ENCODE measurements at regions not wholly inside any gene's neighbourhood (a gene's known extent, or its start where the extent isn't known, plus 50 kb on each side); places are given as distances from the start of the nearest gene placed in this dataset.

DNA sequence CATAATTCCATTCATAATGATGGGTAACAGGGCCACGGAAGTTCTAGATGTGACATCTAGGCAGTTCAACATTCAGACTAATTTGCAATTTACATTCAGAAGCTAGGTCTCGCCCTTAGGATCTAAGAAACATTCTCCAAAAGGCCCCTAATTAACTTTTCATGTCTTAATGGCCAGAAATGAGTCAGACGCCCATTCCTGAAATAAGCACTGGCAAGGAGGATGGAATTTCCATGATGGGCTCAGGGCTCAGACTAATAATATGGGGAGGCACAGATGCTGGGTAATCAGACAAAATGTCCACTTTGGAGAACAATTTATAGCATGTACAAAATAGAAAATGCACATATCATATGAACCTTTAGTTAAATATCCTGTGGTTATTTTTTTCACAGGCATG is 102.8 kb upstream of the RPS6KA3 start:
- Mint-ChIP-seq H3K27ac (no peak overlapping the region), H3K4me3 (no peak overlapping the region), H3K4me1 (peaks cover 1% of the 10 kb centered on the region), H3K9me3 (peaks cover 30% of the 10 kb centered on the region), H3K36me3 (ENCODE audit: low read depth) (no peaks in the 10 kb centered on the region), H3K27me3 (ENCODE audit: insufficient read depth) (peaks cover 6% of the 10 kb centered on the region)
- DNase-seq: no peak
- Histone ChIP-seq H3K9ac (ENCODE audit: extremely low read depth, low read length, poor library complexity, severe bottlenecking) (no peak overlapping the region), H3K4me3 (ENCODE audit: low read length) (no peak overlapping the region), H3K36me3 (ENCODE audit: control insufficient read depth, insufficient read depth, low read length) (no peaks in the 10 kb centered on the region), H3K27me3 (ENCODE audit: control insufficient read depth, insufficient read depth, low read length, poor library complexity, severe bottlenecking) (no peaks in the 10 kb centered on the region), H3K4me1 (ENCODE audit: control insufficient read depth, insufficient read depth, low read length) (no peaks in the 10 kb centered on the region), H3K9me3 (ENCODE audit: control insufficient read depth, low read length) (no peaks in the 10 kb centered on the region), H3K27ac (ENCODE audit: low read depth, low read length) (no peak overlapping the region)
- TF ChIP-seq, protein P1, sequence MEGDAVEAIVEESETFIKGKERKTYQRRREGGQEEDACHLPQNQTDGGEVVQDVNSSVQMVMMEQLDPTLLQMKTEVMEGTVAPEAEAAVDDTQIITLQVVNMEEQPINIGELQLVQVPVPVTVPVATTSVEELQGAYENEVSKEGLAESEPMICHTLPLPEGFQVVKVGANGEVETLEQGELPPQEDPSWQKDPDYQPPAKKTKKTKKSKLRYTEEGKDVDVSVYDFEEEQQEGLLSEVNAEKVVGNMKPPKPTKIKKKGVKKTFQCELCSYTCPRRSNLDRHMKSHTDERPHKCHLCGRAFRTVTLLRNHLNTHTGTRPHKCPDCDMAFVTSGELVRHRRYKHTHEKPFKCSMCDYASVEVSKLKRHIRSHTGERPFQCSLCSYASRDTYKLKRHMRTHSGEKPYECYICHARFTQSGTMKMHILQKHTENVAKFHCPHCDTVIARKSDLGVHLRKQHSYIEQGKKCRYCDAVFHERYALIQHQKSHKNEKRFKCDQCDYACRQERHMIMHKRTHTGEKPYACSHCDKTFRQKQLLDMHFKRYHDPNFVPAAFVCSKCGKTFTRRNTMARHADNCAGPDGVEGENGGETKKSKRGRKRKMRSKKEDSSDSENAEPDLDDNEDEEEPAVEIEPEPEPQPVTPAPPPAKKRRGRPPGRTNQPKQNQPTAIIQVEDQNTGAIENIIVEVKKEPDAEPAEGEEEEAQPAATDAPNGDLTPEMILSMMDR (conservative IDR thresholded peaks at IDR 0.05): no peak
- 93% methylated on average over 3 of the region's 3 CpGs; no CpG with 5 or more reads in 1 of the 2 experiments for WGBS, 2 experiments (ENCODE audit: insufficient coverage in 1 of 2, insufficient read length in 1 of 2)

DNA sequence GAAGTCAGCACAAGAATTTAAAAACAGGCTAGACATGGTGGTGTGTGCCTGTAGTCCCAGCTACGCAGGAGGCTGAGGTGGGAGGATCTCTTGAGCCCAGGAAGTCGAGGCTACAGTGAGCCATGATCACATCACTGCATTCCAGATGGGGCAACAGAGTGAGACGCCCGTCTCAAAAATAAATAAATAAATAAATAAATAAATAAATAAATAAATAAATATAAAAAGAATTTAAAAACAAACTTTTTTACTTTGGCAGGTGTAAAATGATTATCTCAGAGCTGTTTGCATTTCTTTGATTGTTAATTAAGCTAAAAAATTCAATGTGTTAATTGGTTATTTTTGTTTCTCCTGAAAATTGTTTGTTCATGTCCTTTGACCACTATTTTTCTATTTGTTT is 97.5 kb upstream of the RPS6KA3 start:
- H3K27me3 Mint-ChIP-seq (ENCODE audit: insufficient read depth): peaks cover 6% of the 10 kb centered on the region
- peaks cover 7% of the 10 kb centered on the region for H3K4me1 ChIP-seq (ENCODE audit: control insufficient read depth, insufficient read depth, low read length)
- H3K9me3 ChIP-seq (ENCODE audit: control insufficient read depth, low read length): no peaks in the 10 kb centered on the region
- H3K27ac Mint-ChIP-seq: no peak overlapping the region
- TF ChIP-seq, protein P1 (conservative IDR thresholded peaks at IDR 0.05): no peak
- H3K9ac ChIP-seq (ENCODE audit: extremely low read depth, low read length, poor library complexity, severe bottlenecking): no peak overlapping the region
- H3K4me3 Mint-ChIP-seq: no peak overlapping the region
- no peaks in the 10 kb centered on the region for H3K36me3 ChIP-seq (ENCODE audit: control insufficient read depth, insufficient read depth, low read length)
- H3K27me3 ChIP-seq (ENCODE audit: control insufficient read depth, insufficient read depth, low read length, poor library complexity, severe bottlenecking): no peaks in the 10 kb centered on the region
- H3K27ac ChIP-seq (ENCODE audit: low read depth, low read length): no peak overlapping the region
- 93 to 100% methylated on average over 1 of the region's 4 CpGs for WGBS, 2 experiments (ENCODE audit: insufficient coverage in 1 of 2, insufficient read length in 1 of 2)
- peaks cover 23% of the 10 kb centered on the region for H3K4me1 Mint-ChIP-seq
- H3K9me3 Mint-ChIP-seq: peaks cover 39% of the 10 kb centered on the region
- H3K36me3 Mint-ChIP-seq (ENCODE audit: low read depth): no peaks in the 10 kb centered on the region
- no peak overlapping the region for H3K4me3 ChIP-seq (ENCODE audit: low read length)
- no peak for DNase-seq

DNA sequence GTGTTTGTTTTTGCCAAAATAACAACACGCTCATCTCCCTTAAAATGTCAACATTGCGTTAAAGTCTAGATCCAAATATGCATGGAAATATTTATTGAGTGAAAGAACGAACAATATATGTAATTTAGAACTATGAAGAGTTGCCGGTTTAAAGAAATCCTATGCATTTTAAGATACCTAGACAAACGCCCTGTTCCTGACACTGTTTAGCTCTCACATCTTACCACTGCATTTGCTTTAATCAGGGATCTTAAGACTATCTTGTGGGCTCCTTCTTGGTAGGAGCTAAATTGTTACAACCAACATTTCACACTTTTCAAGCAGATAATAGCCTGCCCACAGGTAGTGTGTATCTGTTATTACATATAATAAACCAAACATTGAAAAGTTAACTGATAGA is 96.6 kb upstream of the RPS6KA3 start:
- Histone ChIP-seq H3K4me1 (ENCODE audit: control insufficient read depth, insufficient read depth, low read length) (peaks cover 7% of the 10 kb centered on the region), H3K36me3 (ENCODE audit: control insufficient read depth, insufficient read depth, low read length) (no peaks in the 10 kb centered on the region), H3K4me3 (ENCODE audit: low read length) (no peak overlapping the region), H3K9me3 (ENCODE audit: control insufficient read depth, low read length) (no peaks in the 10 kb centered on the region), H3K27me3 (ENCODE audit: control insufficient read depth, insufficient read depth, low read length, poor library complexity, severe bottlenecking) (no peaks in the 10 kb centered on the region), H3K27ac (ENCODE audit: low read depth, low read length) (no peak overlapping the region), H3K9ac (ENCODE audit: extremely low read depth, low read length, poor library complexity, severe bottlenecking) (no peak overlapping the region)
- H3K27ac Mint-ChIP-seq: no peak overlapping the region
- TF ChIP-seq, protein P1 (conservative IDR thresholded peaks at IDR 0.05): no peak
- H3K36me3 Mint-ChIP-seq (ENCODE audit: low read depth): no peaks in the 10 kb centered on the region
- no peak for DNase-seq
- peaks cover 4% of the 10 kb centered on the region for H3K27me3 Mint-ChIP-seq (ENCODE audit: insufficient read depth)
- H3K9me3 Mint-ChIP-seq: peaks cover 48% of the 10 kb centered on the region
- WGBS, 2 experiments (ENCODE audit: insufficient coverage in 1 of 2, insufficient read length in 1 of 2): 92 to 94% methylated on average over 2 to 5 of the region's 5 CpGs
- H3K4me1 Mint-ChIP-seq: peaks cover 23% of the 10 kb centered on the region
- no peak overlapping the region for H3K4me3 Mint-ChIP-seq
